ENCODE measurements at regions not wholly inside any gene's neighbourhood (a gene's known extent, or its start where the extent isn't known, plus 50 kb on each side); places are given as distances from the start of the nearest gene placed in this dataset.
"Not testable (repeated sequence)": the region's sequence is repeated elsewhere in the genome, so short reads cannot be mapped to it uniquely, and the experiment has no call there.

- H3K9me3 ChIP-seq (ENCODE audit: control insufficient read depth, low read length, poor library complexity, severe bottlenecking), result no peaks in the 10 kb centered on the region
- no peaks in the 10 kb centered on the region for H3K36me3 Mint-ChIP-seq (ENCODE audit: low read depth)
- H3K4me3 Mint-ChIP-seq, result no peak overlapping the region
- H3K27me3 Mint-ChIP-seq, result no peaks in the 10 kb centered on the region
- no peak overlapping the region for H3K27ac Mint-ChIP-seq
- DNase-seq, result no peak
- H3K4me1 Mint-ChIP-seq, result no peaks in the 10 kb centered on the region
- no peak for ATAC-seq
Observed at GRCh38 chr15:96645796-96646195, 315.3 kb downstream of the NR2F2 start.

DNA sequence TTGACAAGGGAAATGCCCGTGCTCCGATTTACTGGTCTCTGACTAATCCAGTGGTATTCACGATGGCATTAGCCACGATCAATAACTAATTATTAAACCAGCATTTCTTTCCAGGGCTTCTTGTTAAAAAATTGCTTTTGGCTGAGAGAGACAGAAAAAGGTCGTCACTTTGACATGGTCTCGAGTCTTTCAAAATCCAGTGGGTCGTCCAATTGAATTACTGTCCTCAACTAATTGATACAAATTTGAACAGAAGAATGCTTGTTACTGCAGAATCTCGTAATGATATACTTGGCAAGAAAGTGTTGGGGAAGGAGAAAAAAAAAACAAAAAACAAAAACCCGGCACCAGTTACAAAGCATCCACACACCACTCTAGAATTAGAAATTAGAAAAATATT, 318.4 kb downstream of the NR2F2 start:
- no peaks in the 10 kb centered on the region for H3K27me3 Mint-ChIP-seq
- H3K36me3 Mint-ChIP-seq (ENCODE audit: low read depth), result no peaks in the 10 kb centered on the region
- H3K4me1 Mint-ChIP-seq, result no peaks in the 10 kb centered on the region
- ATAC-seq, result no peak
- H3K27ac Mint-ChIP-seq, result no peak overlapping the region
- no peak overlapping the region for H3K4me3 Mint-ChIP-seq
- no peak for DNase-seq
- H3K9me3 ChIP-seq (ENCODE audit: control insufficient read depth, low read length, poor library complexity, severe bottlenecking), result no peaks in the 10 kb centered on the region

GRCh38 chr15:96657096-96657495, 326.6 kb downstream of the NR2F2 start:
- H3K27me3 Mint-ChIP-seq, result no peaks in the 10 kb centered on the region
- H3K4me3 Mint-ChIP-seq, result no peak overlapping the region
- no peaks in the 10 kb centered on the region for H3K4me1 Mint-ChIP-seq
- ATAC-seq (no peak), DNase-seq (no peak)
- no peak overlapping the region for H3K27ac Mint-ChIP-seq
- H3K9me3 ChIP-seq (ENCODE audit: control insufficient read depth, low read length, poor library complexity, severe bottlenecking), result no peaks in the 10 kb centered on the region
- H3K36me3 Mint-ChIP-seq (ENCODE audit: low read depth), result no peaks in the 10 kb centered on the region

DNA sequence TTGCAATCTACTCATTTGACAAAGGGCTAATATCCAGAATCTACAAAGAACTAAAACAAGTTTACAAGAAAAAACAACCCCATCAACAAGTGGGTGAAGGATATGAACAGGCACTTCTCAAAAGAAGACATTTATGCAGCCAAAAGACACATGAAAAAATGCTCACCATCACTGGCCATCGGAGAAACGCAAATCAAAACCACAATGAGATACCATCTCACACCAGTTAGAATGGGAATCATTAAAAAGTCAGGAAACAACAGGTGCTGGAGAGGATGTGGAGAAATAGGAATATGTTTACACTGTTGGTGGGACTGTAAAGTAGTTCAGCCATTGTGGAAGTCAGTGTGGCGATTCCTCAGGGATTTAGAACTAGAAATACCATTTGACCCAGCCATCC, 336.5 kb downstream of the NR2F2 start:
- H3K36me3 Mint-ChIP-seq (ENCODE audit: low read depth); ATAC-seq; H3K4me3 Mint-ChIP-seq; H3K27me3 Mint-ChIP-seq; DNase-seq; H3K27ac Mint-ChIP-seq; H3K9me3 ChIP-seq (ENCODE audit: control insufficient read depth, low read length, poor library complexity, severe bottlenecking); H3K4me1 Mint-ChIP-seq: not testable (repeated sequence)

- no peaks in the 10 kb centered on the region for H3K9me3 ChIP-seq (ENCODE audit: control insufficient read depth, low read length, poor library complexity, severe bottlenecking)
- ATAC-seq (no peak), DNase-seq (no peak)
- Mint-ChIP-seq H3K4me3 (no peak overlapping the region), H3K36me3 (ENCODE audit: low read depth) (no peaks in the 10 kb centered on the region), H3K27ac (no peak overlapping the region), H3K27me3 (no peaks in the 10 kb centered on the region), H3K4me1 (no peaks in the 10 kb centered on the region)
Observed at GRCh38 chr15:96670389-96670788, 339.9 kb downstream of the NR2F2 start.

DNA sequence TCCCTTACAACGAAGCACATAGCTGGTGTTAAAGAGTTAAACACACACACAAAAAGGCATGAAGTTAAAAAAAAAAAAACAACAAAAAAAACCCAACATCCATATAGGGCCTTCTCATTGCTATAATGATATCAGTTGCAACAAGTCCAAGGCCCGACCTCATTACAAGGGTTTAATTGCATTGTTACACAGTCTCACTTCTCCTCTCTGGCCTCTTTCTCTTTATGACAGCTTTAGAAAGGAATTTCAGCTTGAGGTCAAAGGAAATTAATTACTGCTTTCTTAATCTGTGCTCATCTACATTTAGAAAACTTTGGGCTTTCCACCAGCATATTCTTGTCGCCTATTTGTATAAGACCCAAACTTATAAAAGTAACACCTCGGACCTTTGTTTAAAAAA, 342.1 kb downstream of the NR2F2 start:
- ATAC-seq (no peak), DNase-seq (no peak)
- Mint-ChIP-seq H3K27me3 (no peaks in the 10 kb centered on the region), H3K4me1 (no peaks in the 10 kb centered on the region), H3K4me3 (no peak overlapping the region), H3K27ac (no peak overlapping the region), H3K36me3 (ENCODE audit: low read depth) (no peaks in the 10 kb centered on the region)
- H3K9me3 ChIP-seq (ENCODE audit: control insufficient read depth, low read length, poor library complexity, severe bottlenecking), result no peaks in the 10 kb centered on the region

- Mint-ChIP-seq H3K27me3 (no peaks in the 10 kb centered on the region), H3K4me1 (no peaks in the 10 kb centered on the region), H3K4me3 (no peak overlapping the region), H3K27ac (no peak overlapping the region), H3K36me3 (ENCODE audit: low read depth) (no peaks in the 10 kb centered on the region)
- ATAC-seq, result no peak
- no peak for DNase-seq
- H3K9me3 ChIP-seq (ENCODE audit: control insufficient read depth, low read length, poor library complexity, severe bottlenecking), result no peaks in the 10 kb centered on the region
Observed at GRCh38 chr15:96678386-96678785, 347.9 kb downstream of the NR2F2 start.

DNA sequence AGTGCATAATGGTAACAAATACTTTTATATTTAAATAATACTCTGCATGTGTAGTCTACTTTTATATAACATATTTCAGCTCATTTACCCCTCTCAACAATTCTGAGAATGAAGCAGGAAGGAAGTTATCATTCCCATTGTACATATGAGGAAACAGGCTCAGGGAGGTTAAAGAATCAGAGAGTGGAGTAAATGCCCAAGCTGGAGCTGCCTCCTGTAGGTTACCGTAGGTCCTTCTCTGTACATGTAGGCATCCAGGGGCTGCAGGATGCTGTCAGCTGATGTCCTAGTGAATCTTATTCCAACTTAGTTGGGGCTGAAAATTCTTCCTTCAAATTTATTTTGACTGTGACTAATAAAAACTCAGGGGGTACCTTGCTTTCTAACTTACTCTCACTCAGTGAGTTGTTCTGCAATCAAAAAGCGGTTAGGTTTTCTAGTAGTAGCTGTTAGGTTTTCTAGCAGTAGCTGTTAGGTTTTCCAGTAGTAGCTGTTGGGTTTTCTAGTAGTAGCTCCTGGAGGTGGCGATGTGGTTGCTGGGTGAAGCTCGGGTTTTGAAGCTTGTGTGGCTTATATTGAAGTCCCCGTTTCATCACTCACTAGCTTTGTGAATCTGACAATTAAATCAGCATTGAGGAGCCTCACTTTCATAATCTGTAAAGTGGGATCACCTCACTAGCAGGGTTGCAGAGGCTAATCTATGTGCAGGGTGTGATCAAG, 357.0 kb downstream of the NR2F2 start:
- H3K27ac Mint-ChIP-seq, result no peak overlapping the region
- ATAC-seq, result no peak
- H3K4me3 Mint-ChIP-seq, result no peak overlapping the region
- no peaks in the 10 kb centered on the region for H3K27me3 Mint-ChIP-seq
- no peaks in the 10 kb centered on the region for H3K36me3 Mint-ChIP-seq (ENCODE audit: low read depth)
- H3K9me3 ChIP-seq (ENCODE audit: control insufficient read depth, low read length, poor library complexity, severe bottlenecking), result no peaks in the 10 kb centered on the region
- H3K4me1 Mint-ChIP-seq, result no peaks in the 10 kb centered on the region
- no peak for DNase-seq

DNA sequence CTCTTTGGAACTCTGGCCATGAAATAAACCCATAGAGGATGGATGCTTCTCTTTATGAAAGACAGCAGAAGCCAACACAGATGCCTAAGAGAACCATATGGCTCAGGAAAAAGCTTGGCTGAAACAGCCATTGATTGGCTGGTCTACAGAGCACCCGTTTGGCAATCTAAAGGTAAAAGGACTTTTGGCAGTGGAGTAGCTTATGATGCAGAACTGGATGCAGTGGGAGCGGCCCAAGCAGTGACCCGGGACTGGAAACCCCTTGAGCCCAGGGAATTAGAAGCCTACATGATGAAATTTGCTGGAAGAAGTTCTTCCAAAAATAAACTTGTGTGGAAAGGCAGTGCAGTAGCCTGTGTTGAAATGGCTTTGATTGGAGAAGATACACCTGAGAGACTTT, 360.2 kb downstream of the NR2F2 start:
- H3K27ac Mint-ChIP-seq, result no peak overlapping the region
- DNase-seq (no peak), ATAC-seq (no peak)
- no peaks in the 10 kb centered on the region for H3K36me3 Mint-ChIP-seq (ENCODE audit: low read depth)
- H3K4me1 Mint-ChIP-seq, result no peaks in the 10 kb centered on the region
- H3K27me3 Mint-ChIP-seq, result no peaks in the 10 kb centered on the region
- no peaks in the 10 kb centered on the region for H3K9me3 ChIP-seq (ENCODE audit: control insufficient read depth, low read length, poor library complexity, severe bottlenecking)
- H3K4me3 Mint-ChIP-seq, result no peak overlapping the region

DNA sequence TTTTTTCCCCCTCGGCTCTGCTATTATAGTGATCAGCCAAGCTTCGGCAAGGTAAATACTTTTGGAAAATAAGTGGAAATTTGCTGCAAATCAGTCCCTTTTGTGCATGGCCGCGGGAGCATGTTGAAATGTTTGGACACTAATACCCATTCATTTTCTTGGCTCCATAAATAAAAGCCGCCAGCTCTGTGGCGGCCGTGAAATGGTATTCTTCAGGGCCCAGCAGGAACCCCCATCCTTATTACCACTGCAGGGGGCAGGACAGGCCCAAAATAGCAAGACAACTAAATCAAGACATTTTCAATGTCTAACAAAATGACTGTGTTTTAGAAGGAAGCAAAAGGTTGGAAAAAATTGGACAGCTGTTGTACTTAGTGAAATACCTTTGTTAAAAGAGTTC, 362.3 kb downstream of the NR2F2 start:
- H3K4me3 Mint-ChIP-seq, result no peak overlapping the region
- no peaks in the 10 kb centered on the region for H3K36me3 Mint-ChIP-seq (ENCODE audit: low read depth)
- DNase-seq, result no peak
- no peaks in the 10 kb centered on the region for H3K4me1 Mint-ChIP-seq
- ATAC-seq, result no peak
- H3K27ac Mint-ChIP-seq, result no peak overlapping the region
- H3K27me3 Mint-ChIP-seq, result no peaks in the 10 kb centered on the region
- H3K9me3 ChIP-seq (ENCODE audit: control insufficient read depth, low read length, poor library complexity, severe bottlenecking), result no peaks in the 10 kb centered on the region

DNA sequence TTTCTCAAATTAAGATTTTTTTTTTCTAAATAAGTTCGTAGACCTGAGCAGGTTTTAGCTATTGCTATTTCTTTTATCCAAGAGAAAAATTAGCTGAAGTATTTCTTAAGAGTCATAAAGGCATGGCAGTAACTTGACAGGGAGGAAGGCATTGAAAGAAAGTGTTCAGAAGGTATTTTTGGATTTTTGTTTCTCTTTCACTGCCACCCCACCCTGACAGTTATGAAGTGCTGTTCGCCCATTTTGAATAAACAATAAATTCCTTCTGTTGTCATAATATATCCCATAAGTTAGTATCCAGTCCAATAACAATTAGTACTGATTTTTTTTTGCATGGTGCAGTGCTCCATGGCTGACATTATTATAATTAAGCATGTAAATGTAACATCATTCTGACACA, 363.0 kb downstream of the NR2F2 start:
- Mint-ChIP-seq H3K27me3 (no peaks in the 10 kb centered on the region), H3K4me3 (no peak overlapping the region), H3K27ac (no peak overlapping the region), H3K4me1 (no peaks in the 10 kb centered on the region), H3K36me3 (ENCODE audit: low read depth) (no peaks in the 10 kb centered on the region)
- no peaks in the 10 kb centered on the region for H3K9me3 ChIP-seq (ENCODE audit: control insufficient read depth, low read length, poor library complexity, severe bottlenecking)
- DNase-seq, result no peak
- ATAC-seq, result no peak

DNA sequence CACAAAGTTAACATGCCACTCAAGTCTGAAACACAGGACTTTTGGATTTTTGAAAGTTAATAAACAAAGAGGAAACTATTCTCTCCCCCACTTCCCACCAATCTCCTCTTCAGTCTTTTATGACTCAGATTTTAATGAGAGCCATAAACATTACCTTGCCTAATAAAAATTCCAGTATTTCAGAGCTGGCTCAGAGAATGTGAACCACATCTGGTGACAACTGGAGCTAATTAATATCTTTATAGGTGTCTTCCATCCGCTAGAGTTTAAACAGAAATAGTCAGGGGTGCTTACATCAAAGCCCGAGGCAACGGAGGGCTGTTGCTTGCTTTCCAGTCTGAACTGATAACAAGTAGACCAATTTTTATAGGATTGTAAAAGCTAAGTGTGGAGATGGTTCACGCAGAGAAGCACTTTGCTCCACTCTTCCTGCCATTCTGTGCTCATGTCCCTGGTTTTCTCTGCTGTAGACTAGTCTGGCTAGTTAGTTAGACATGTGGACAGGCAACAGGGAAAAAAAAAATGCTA, 363.6 kb downstream of the NR2F2 start:
- no peak overlapping the region for H3K4me3 Mint-ChIP-seq
- H3K27me3 Mint-ChIP-seq, result no peaks in the 10 kb centered on the region
- no peaks in the 10 kb centered on the region for H3K4me1 Mint-ChIP-seq
- no peaks in the 10 kb centered on the region for H3K9me3 ChIP-seq (ENCODE audit: control insufficient read depth, low read length, poor library complexity, severe bottlenecking)
- ATAC-seq (no peak), DNase-seq (no peak)
- no peaks in the 10 kb centered on the region for H3K36me3 Mint-ChIP-seq (ENCODE audit: low read depth)
- H3K27ac Mint-ChIP-seq, result no peak overlapping the region

GRCh38 chr15:96695426-96695825, 364.9 kb downstream of the NR2F2 start:
- no peaks in the 10 kb centered on the region for H3K27me3 Mint-ChIP-seq
- no peak overlapping the region for H3K4me3 Mint-ChIP-seq
- H3K9me3 ChIP-seq (ENCODE audit: control insufficient read depth, low read length, poor library complexity, severe bottlenecking), result no peaks in the 10 kb centered on the region
- H3K36me3 Mint-ChIP-seq (ENCODE audit: low read depth), result no peaks in the 10 kb centered on the region
- no peak overlapping the region for H3K27ac Mint-ChIP-seq
- no peaks in the 10 kb centered on the region for H3K4me1 Mint-ChIP-seq
- ATAC-seq, result no peak
- no peak for DNase-seq

DNA sequence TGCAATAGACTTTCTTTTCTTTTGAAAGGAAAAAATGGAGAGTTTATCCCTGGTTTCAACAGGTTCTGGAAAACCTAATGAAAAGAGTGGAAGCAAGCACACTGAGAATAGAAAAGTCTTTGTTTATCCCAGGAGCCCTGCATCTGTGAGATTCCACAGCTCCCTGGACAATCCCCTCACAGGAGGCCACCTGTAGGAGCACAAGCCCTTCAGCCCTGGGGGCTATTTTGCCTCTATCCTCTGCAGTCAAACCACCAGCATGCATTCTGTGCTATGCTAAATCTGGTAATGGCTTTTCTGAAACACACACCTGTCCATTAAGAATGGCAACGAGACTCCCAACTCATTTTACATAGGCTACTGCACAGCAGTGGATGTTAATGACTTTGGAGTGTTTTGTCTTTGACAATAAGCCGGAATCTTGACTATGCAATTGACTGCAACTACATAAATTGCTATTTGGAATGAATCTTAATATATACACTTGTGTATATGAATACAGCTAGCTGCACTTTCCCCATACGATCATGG, 369.4 kb downstream of the NR2F2 start:
- no peak for ATAC-seq
- no peaks in the 10 kb centered on the region for H3K36me3 Mint-ChIP-seq (ENCODE audit: low read depth)
- no peaks in the 10 kb centered on the region for H3K4me1 Mint-ChIP-seq
- DNase-seq, result no peak
- H3K9me3 ChIP-seq (ENCODE audit: control insufficient read depth, low read length, poor library complexity, severe bottlenecking), result no peaks in the 10 kb centered on the region
- peaks cover 5% of the 10 kb centered on the region for H3K27me3 Mint-ChIP-seq
- no peak overlapping the region for H3K27ac Mint-ChIP-seq
- H3K4me3 Mint-ChIP-seq, result no peak overlapping the region
